Astrocyte (in vitro differentiated cells and primary cell): ENCODE measurements at regions not wholly inside any gene's neighbourhood (a gene's known extent, or its start where the extent isn't known, plus 50 kb on each side); places are given as distances from the start of the nearest gene placed in this dataset.

Source experiments
- DNase-seq: peaks from one replicate; pipeline ENCODE4 v3.0.0-alpha.2; 2010; ENCODE audit warnings: low read depth
- FAIRE-seq: peaks from 2 replicates; lab custom pipeline; 2011; peaks lifted over from hg19 to GRCh38; lab: Jason Lieb, UNC
- H2AFZ ChIP-seq: 2 replicates; pipeline ENCODE4 v1.6.0; 2012; ENCODE audit warnings: low read depth, low read length, inconsistent platforms
- H3K27ac ChIP-seq: 2 replicates; pipeline ENCODE4 v1.5.1; 2011; ENCODE audit warnings: low read depth, low read length, inconsistent platforms
- H3K27me3 ChIP-seq: 2 replicates; pipeline ENCODE4 v1.6.0; 2011; ENCODE audit warnings: low read length, inconsistent platforms; ENCODE audit not compliant: insufficient read depth
- H3K36me3 ChIP-seq: 2 replicates; pipeline ENCODE4 v1.5.1; 2011; ENCODE audit warnings: low read length, inconsistent platforms; ENCODE audit not compliant: insufficient read depth
- H3K4me1 ChIP-seq: 2 replicates; pipeline ENCODE4 v1.5.1; 2011; ENCODE audit warnings: low read length, inconsistent platforms; ENCODE audit not compliant: insufficient read depth
- H3K4me2 ChIP-seq: 2 replicates; pipeline ENCODE4 v1.6.0; 2012; ENCODE audit warnings: low read length, inconsistent platforms
- H3K4me3 ChIP-seq: 2 replicates; pipeline ENCODE4 v1.5.1; 2011; ENCODE audit warnings: low read depth, mild to moderate bottlenecking, low read length, inconsistent platforms; ENCODE audit not compliant: insufficient read depth
- H3K79me2 ChIP-seq: 2 replicates; pipeline ENCODE4 v1.6.0; 2012; ENCODE audit warnings: mild to moderate bottlenecking, low read length, inconsistent platforms; ENCODE audit not compliant: insufficient read depth
- H3K9ac ChIP-seq: 2 replicates; pipeline ENCODE4 v1.6.0; 2012; ENCODE audit warnings: mild to moderate bottlenecking, low read length, inconsistent platforms
- H3K9me3 ChIP-seq: 2 replicates; pipeline ENCODE4 v1.5.1; 2012; ENCODE audit warnings: low read depth, mild to moderate bottlenecking, low read length, inconsistent platforms; ENCODE audit not compliant: insufficient read depth
- H4K20me1 ChIP-seq: 2 replicates; pipeline ENCODE4 v1.6.0; 2012; ENCODE audit warnings: low read length, inconsistent platforms; ENCODE audit not compliant: insufficient read depth
- H3K27ac Mint-ChIP-seq: one replicate; pipeline ENCODE4 v1.8.0; 2021; ENCODE audit warnings: mild to moderate bottlenecking, mixed read lengths; ENCODE audit not compliant: unreplicated experiment
- H3K27me3 Mint-ChIP-seq: one replicate; pipeline ENCODE4 v1.8.0; 2021; ENCODE audit warnings: low read depth, mixed read lengths; ENCODE audit not compliant: unreplicated experiment
- H3K36me3 Mint-ChIP-seq: one replicate; pipeline ENCODE4 v1.8.0; 2021; ENCODE audit warnings: low read depth, mixed read lengths; ENCODE audit not compliant: unreplicated experiment
- H3K4me1 Mint-ChIP-seq: one replicate; pipeline ENCODE4 v1.8.0; 2021; ENCODE audit warnings: low read depth, mixed read lengths; ENCODE audit not compliant: unreplicated experiment
- H3K4me3 Mint-ChIP-seq: one replicate; pipeline ENCODE4 v1.8.0; 2021; ENCODE audit warnings: mild to moderate bottlenecking, moderate library complexity, mixed read lengths; ENCODE audit not compliant: unreplicated experiment
- H3K9me3 Mint-ChIP-seq: one replicate; pipeline ENCODE4 v1.8.0; 2021; ENCODE audit warnings: mild to moderate bottlenecking, mixed read lengths; ENCODE audit not compliant: unreplicated experiment
- EZH2 ChIP-seq: IDR thresholded peaks from 2 replicates; pipeline ENCODE4 v1.6.1; 2012; ENCODE audit warnings: mild to moderate bottlenecking, low read length, inconsistent platforms; ENCODE audit not compliant: insufficient read depth
- TF ChIP-seq, protein P1 (sequence below): IDR thresholded peaks from 2 replicates; pipeline ENCODE4 v1.5.1; 2011; ENCODE audit warnings: low read depth, mild to moderate bottlenecking, inconsistent platforms, low read length, moderate library complexity; ENCODE audit not compliant: insufficient read depth

DNA sequence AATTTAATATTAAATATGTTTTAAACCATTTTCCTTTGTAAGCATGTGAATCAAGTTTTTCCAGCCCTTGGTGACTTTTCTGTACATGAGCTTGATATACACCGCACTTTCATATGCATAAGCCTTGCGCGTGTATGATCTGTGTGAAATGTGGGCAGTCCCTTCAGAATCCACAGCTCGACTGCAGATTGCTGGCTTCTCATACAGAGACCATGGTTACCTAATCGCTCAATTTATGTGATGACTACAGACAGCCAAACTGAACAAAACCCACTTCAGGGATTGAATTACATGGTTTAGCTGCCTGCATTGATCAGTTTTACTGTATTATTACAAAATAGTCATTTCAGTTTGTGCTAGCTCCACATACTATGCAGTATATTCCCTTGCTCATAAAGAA, 212.3 kb upstream of the NECTIN3 start:
- Histone ChIP-seq H4K20me1 (no peaks in the 10 kb centered on the region), H3K9me3 (no peaks in the 10 kb centered on the region), H2AFZ (no peak overlapping the region), H3K4me2 (no peak overlapping the region), H3K4me3 (no peak overlapping the region), H3K27ac (no peak overlapping the region), H3K9ac (no peak overlapping the region), H3K79me2 (no peaks in the 10 kb centered on the region), H3K4me1 (no peaks in the 10 kb centered on the region), H3K36me3 (no peaks in the 10 kb centered on the region), H3K27me3 (no peaks in the 10 kb centered on the region)
- DNase-seq, result no peak
- no peak overlapping the region for H3K27ac Mint-ChIP-seq
- H3K4me1 Mint-ChIP-seq, result no peaks in the 10 kb centered on the region
- no peaks in the 10 kb centered on the region for H3K36me3 Mint-ChIP-seq
- no peak for TF ChIP-seq EZH2
- H3K27me3 Mint-ChIP-seq, result no peaks in the 10 kb centered on the region
- no peak for FAIRE-seq
- no peaks in the 10 kb centered on the region for H3K9me3 Mint-ChIP-seq
- no peak overlapping the region for H3K4me3 Mint-ChIP-seq

DNA sequence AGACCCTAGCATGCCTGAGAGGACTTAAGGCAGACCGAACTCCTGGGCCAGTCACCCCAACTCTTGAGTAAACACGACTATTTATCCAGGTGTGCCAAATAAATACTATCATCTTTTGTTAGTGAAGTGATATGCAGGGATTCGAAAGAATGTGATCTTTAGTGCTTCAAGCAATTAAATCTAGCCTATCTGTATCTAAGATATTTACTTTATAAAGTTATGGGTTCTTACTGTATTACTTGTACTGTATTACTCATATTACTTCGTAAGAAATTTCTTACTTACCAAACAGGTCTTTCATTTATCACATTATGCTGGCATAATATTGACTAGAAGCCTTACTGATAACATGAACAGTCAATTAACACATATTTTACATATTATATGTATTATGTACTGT, 211.6 kb upstream of the NECTIN3 start:
- TF ChIP-seq EZH2, result no peak
- TF ChIP-seq, protein P1, sequence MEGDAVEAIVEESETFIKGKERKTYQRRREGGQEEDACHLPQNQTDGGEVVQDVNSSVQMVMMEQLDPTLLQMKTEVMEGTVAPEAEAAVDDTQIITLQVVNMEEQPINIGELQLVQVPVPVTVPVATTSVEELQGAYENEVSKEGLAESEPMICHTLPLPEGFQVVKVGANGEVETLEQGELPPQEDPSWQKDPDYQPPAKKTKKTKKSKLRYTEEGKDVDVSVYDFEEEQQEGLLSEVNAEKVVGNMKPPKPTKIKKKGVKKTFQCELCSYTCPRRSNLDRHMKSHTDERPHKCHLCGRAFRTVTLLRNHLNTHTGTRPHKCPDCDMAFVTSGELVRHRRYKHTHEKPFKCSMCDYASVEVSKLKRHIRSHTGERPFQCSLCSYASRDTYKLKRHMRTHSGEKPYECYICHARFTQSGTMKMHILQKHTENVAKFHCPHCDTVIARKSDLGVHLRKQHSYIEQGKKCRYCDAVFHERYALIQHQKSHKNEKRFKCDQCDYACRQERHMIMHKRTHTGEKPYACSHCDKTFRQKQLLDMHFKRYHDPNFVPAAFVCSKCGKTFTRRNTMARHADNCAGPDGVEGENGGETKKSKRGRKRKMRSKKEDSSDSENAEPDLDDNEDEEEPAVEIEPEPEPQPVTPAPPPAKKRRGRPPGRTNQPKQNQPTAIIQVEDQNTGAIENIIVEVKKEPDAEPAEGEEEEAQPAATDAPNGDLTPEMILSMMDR, result no peak
- Mint-ChIP-seq H3K9me3 (no peaks in the 10 kb centered on the region), H3K4me3 (no peak overlapping the region), H3K36me3 (no peaks in the 10 kb centered on the region), H3K27me3 (no peaks in the 10 kb centered on the region), H3K4me1 (no peaks in the 10 kb centered on the region), H3K27ac (no peak overlapping the region)
- H3K27me3 ChIP-seq, result no peaks in the 10 kb centered on the region
- no peak overlapping the region for H2AFZ ChIP-seq
- no peak overlapping the region for H3K27ac ChIP-seq
- no peaks in the 10 kb centered on the region for H3K9me3 ChIP-seq
- no peak overlapping the region for H3K4me2 ChIP-seq
- FAIRE-seq (no peak), DNase-seq (no peak)
- H3K9ac ChIP-seq, result no peak overlapping the region
- H3K79me2 ChIP-seq, result no peaks in the 10 kb centered on the region
- no peaks in the 10 kb centered on the region for H3K36me3 ChIP-seq
- H3K4me1 ChIP-seq, result no peaks in the 10 kb centered on the region
- H4K20me1 ChIP-seq, result no peaks in the 10 kb centered on the region
- H3K4me3 ChIP-seq, result no peak overlapping the region

DNA sequence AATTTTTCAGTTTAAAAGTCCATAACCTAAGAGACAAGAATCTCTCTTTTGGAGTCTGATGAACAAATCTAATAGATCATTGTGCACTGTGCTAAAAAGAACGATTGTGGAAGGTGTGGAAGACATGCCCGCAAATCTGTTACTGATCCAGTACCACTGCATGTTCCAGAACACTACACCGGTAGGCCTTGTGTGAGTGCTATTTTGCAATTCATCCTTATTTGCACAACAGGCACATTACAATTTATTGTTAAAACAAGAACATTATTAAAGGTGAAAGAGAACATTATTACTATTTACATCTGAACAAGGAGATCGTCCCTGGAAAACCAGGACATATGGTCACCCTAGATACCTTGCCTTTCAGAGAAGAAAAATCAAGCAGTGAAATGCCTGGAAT, 205.7 kb upstream of the NECTIN3 start:
- no peaks in the 10 kb centered on the region for H3K9me3 Mint-ChIP-seq
- no peak overlapping the region for H3K9ac ChIP-seq

More for the DNA sequence above, 205.7 kb upstream of the NECTIN3 start:
- no peak overlapping the region for H3K4me2 ChIP-seq
- Mint-ChIP-seq H3K4me3 (no peak overlapping the region), H3K27ac (no peak overlapping the region), H3K36me3 (no peaks in the 10 kb centered on the region), H3K27me3 (peaks cover 2% of the 10 kb centered on the region), H3K4me1 (no peaks in the 10 kb centered on the region)
- no peak for TF ChIP-seq EZH2
- TF ChIP-seq, protein P1, result no peak
- H3K4me3 ChIP-seq, result no peak overlapping the region
- H3K27ac ChIP-seq, result no peak overlapping the region
- no peaks in the 10 kb centered on the region for H3K36me3 ChIP-seq
- DNase-seq, result no peak
- H2AFZ ChIP-seq, result no peak overlapping the region
- H3K9me3 ChIP-seq, result no peaks in the 10 kb centered on the region
- no peaks in the 10 kb centered on the region for H3K4me1 ChIP-seq
- H4K20me1 ChIP-seq, result no peaks in the 10 kb centered on the region
- H3K79me2 ChIP-seq, result no peaks in the 10 kb centered on the region
- H3K27me3 ChIP-seq, result no peaks in the 10 kb centered on the region
- no peak for FAIRE-seq
